Activated T-helper 17 cell treated with anti-CD3 and anti-CD28 coated beads, Interleukin-2, amount 50 U/mL, for 72 hours (primary cell): ENCODE measurements at regions not wholly inside any gene's neighbourhood (a gene's known extent, or its start where the extent isn't known, plus 50 kb on each side); places are given as distances from the start of the nearest gene placed in this dataset.
"Not testable (repeated sequence)": the region's sequence is repeated elsewhere in the genome, so short reads cannot be mapped to it uniquely, and the experiment has no call there.

Experiments used
- ATAC-seq: fragments of 150-1000 bp; cut with Tn5 transposase; replicated peaks from 2 replicates; pipeline ENCODE4 v1.10.0; 2021; ENCODE audit warnings: mild to moderate bottlenecking, moderate library complexity
- H3K27ac Mint-ChIP-seq: one replicate; pipeline ENCODE4 v1.8.0; 2022; ENCODE audit warnings: mixed read lengths
- H3K27me3 Mint-ChIP-seq: one replicate; pipeline ENCODE4 v1.8.0; 2022; ENCODE audit warnings: mixed read lengths
- H3K36me3 Mint-ChIP-seq: one replicate; pipeline ENCODE4 v1.8.0; 2022; ENCODE audit warnings: low read depth, mild to moderate bottlenecking, mixed read lengths
- H3K4me1 Mint-ChIP-seq: one replicate; pipeline ENCODE4 v1.8.0; 2022; ENCODE audit warnings: mixed read lengths
- H3K4me3 Mint-ChIP-seq: one replicate; pipeline ENCODE4 v1.8.0; 2022; ENCODE audit warnings: mild to moderate bottlenecking, mixed read lengths
- H3K9me3 Mint-ChIP-seq: one replicate; pipeline ENCODE4 v1.8.0; 2022; ENCODE audit warnings: mixed read lengths

DNA sequence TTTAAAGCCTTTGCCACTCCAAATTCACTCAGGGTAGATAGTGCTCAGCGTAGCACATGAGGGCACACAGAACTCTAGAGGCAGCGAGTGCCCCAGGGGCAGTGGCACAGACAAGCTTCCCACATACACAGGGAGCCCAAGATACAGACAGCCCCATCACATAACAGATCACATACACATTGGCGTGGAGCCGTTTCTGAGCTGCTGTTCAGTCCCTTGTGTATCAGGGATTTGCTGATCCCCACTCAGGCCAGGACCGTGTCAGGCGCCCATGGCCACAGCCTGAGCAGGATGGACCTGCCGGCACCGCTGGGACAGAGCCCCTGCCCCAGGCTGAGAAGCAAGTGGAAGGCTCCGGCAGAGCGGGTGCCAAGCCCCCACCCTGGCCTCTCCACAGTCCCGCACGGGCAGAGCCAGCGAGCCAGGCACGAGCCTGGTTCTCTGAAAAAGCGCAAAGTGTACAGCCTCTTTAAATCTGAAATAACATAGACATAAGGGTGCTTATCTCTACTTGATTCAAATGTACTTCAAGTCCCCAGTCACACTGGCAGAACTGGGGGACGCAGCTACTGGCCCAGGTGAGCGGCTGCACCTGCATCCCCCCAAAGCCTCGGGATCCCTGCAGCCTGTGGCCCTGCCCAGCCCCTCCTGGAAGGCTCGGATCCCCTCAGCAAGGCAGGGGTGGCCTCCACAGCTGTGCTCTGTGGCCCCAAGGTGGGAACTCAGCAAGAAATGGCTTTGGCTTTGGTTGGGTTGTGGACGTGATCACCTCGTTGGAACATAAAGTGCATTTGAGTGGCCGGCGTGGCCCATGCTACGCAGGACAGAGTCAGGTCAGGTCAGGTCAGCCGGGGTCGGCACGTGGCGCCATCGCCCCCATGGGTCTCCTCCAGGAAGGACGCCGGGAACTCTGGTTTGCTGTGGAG, 231.3 kb downstream of the ERMARD start:
- ATAC-seq: no peak
- H3K27ac Mint-ChIP-seq: no peak overlapping the region
- no peaks in the 10 kb centered on the region for H3K9me3 Mint-ChIP-seq
- H3K36me3 Mint-ChIP-seq: no peaks in the 10 kb centered on the region
- H3K4me1 Mint-ChIP-seq: no peaks in the 10 kb centered on the region
- H3K27me3 Mint-ChIP-seq: no peaks in the 10 kb centered on the region
- no peak overlapping the region for H3K4me3 Mint-ChIP-seq

DNA sequence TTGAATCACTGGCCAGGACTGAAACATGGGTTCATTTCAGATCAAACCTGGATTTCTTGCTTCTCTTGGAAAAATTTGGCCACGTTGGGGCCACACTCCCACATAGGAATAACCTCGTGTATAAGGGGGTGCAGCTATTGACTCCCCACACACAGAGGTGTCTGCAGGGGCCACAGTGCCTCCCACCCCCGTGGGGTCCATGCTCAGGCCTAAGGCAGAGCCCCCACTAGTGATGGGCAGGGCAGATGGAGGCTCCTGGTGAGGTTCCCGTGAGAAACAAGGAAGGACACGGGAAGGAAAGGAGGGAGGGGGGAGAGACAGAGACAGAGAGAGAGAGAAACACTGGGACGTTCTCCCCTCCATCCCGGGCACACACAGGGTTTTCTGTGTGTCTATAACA, 230.5 kb downstream of the ERMARD start:
- peaks cover 4% of the 10 kb centered on the region for H3K27me3 Mint-ChIP-seq
- H3K27ac Mint-ChIP-seq: no peak overlapping the region
- no peak overlapping the region for H3K4me3 Mint-ChIP-seq
- no peaks in the 10 kb centered on the region for H3K36me3 Mint-ChIP-seq
- no peaks in the 10 kb centered on the region for H3K9me3 Mint-ChIP-seq
- no peaks in the 10 kb centered on the region for H3K4me1 Mint-ChIP-seq
- no peak for ATAC-seq

DNA sequence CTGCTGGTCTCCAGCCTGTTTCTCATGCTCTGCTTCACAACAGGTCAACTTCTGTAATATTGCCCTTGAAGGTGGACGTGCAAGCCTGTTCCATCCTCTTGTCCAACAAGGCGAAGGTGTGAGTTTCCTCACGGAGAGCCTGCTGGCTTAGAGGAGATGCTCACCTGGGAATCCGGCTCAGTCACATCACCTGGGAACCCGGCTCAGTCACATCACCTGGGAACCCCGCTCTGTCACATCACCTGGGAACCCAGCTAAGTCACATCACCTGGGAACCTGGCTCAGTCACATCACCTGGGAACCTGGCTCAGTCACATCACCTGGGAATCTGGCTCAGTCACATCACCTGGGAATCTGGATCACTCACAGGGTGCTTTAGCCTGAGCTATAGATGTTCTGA, 230.1 kb downstream of the ERMARD start:
- H3K4me1 Mint-ChIP-seq: no peaks in the 10 kb centered on the region
- no peak for ATAC-seq
- no peak overlapping the region for H3K4me3 Mint-ChIP-seq
- no peaks in the 10 kb centered on the region for H3K9me3 Mint-ChIP-seq
- no peak overlapping the region for H3K27ac Mint-ChIP-seq
- no peaks in the 10 kb centered on the region for H3K36me3 Mint-ChIP-seq
- peaks cover 7% of the 10 kb centered on the region for H3K27me3 Mint-ChIP-seq

DNA sequence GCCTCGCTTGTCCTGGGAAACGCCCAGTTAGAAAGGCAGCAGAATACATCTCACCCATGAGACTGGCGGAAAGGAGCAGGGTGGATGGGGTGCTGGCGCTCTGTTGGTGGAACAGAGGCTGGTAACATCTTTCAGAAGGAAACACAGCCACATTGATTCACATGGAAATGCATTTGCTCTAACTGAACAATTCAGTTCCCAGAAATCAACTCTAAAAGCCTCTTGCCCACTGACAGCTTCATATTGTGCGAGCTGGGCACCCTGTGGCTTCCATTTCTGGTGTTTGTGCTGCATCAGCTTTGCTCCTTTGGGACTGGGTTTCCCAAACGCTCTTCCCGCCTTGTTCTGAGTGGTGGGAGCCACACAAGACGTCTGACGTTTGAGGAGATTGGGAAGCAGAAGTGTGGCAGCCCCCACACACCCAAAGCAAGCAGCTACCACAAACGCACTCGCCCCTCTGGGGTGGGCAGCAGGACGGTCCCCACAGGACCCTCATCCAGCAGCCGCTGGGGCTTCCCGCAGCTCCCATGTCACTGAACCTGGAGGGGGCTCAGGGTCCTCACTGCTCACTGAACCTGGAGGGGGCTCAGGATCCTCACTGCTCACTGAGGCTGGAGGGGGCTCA, 229.5 kb downstream of the ERMARD start:
- Mint-ChIP-seq H3K27me3 (peaks cover 10% of the 10 kb centered on the region), H3K4me3 (no peak overlapping the region), H3K27ac (no peak overlapping the region), H3K4me1 (no peaks in the 10 kb centered on the region), H3K9me3 (no peaks in the 10 kb centered on the region), H3K36me3 (no peaks in the 10 kb centered on the region)
- no peak for ATAC-seq

DNA sequence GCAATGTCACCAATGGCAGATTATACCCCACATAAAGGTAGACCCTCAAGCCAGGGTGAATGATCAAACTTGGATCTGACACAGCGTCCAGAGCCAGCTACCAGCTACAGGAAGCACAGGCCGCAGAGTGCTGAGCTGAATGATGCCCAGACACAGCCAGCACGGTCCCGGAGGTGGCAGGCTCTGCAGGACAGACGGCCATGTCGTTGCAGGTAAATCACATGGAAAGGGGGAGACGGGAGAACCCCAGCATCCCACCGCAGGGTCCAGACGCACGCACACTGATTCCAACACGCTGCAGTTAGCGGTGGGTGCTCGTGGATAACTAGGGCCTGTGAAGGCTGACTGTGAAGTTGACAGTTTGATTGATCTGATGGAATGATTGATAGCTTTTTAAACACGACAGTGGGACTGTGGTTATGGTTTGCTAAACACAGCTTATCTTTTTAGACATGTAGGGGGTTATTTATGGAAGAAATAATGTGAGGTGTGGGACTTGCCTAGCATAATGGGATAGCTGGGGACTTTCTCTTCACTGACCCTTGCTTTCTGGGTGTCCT, 228.5 kb downstream of the ERMARD start:
- ATAC-seq: no peak
- Mint-ChIP-seq H3K4me3 (no peak overlapping the region), H3K27me3 (peaks cover 11% of the 10 kb centered on the region), H3K9me3 (no peaks in the 10 kb centered on the region), H3K27ac (no peak overlapping the region), H3K36me3 (no peaks in the 10 kb centered on the region), H3K4me1 (no peaks in the 10 kb centered on the region)

DNA sequence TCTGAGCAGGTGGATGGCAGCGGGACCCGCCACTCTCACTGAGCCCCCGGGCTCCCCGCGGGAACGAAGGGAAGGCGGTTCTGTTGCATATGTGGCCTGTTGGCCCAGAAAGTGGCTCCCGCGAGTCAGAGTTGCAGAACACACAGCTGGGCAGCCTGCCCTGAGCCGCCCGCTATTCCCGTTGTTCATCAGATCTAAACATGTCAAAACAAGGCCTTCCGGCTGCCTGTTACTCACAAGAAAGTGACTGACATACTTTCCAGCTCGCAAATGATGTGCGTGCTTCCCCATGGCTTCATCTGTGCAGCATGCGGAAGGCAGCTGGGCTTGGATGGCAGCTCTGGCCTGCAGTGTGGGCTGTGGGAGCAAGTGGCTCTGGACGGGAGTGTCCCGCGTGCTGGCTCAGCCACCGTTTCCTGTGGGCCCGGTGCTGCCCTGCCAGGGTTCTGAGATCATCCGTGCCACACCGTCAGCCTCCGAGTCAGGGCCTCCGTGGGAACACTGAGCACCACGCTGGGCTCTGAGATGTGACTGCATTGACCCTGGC, 227.3 kb downstream of the ERMARD start:
- Mint-ChIP-seq H3K9me3 (no peaks in the 10 kb centered on the region), H3K4me3 (no peak overlapping the region), H3K4me1 (no peaks in the 10 kb centered on the region), H3K36me3 (no peaks in the 10 kb centered on the region), H3K27me3 (peaks cover 11% of the 10 kb centered on the region), H3K27ac (no peak overlapping the region)
- ATAC-seq: no peak

DNA sequence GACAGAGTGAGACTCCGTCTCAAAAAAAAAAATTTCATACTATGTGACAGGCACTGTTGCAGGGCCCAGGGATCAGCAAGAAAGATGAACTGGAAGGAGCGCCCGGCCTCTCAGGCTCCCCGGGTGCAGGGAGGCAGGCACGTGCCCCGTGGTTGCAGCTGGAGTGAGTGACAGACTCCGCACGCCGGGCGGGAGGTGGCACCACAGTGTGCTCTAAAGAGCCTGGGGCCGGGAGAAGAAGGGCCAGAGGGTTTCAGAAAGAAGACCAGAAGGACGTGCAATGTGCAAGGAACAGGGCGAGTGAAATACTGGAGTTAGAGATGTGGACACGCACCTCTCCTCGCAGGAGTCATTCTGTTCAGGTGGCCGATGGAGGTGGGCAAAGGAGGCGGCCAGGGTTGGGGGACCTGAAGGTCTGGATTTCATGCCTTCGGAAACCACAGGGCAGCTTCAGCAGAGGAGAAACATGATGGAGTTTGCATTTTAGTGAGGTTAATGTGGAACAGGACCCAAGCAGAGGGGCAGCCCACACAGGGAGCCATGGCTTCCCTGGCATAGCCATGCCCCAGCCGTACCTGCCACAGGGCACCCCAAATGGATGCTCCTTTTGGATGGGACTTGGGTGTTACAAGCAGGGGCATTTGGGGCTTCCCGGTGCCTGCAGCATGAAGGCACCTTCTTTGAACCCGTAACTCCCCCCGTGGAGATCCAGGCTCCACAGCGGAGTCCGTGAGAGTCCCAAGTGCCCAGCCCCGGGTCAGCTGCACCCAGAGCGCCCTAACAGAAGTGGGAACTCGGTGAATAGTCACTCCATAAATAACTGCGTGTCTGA, 226.2 kb downstream of the ERMARD start:
- no peak overlapping the region for H3K27ac Mint-ChIP-seq
- no peaks in the 10 kb centered on the region for H3K4me1 Mint-ChIP-seq
- H3K4me3 Mint-ChIP-seq: no peak overlapping the region
- no peaks in the 10 kb centered on the region for H3K9me3 Mint-ChIP-seq
- peaks cover 11% of the 10 kb centered on the region for H3K27me3 Mint-ChIP-seq
- ATAC-seq: no peak
- no peaks in the 10 kb centered on the region for H3K36me3 Mint-ChIP-seq

DNA sequence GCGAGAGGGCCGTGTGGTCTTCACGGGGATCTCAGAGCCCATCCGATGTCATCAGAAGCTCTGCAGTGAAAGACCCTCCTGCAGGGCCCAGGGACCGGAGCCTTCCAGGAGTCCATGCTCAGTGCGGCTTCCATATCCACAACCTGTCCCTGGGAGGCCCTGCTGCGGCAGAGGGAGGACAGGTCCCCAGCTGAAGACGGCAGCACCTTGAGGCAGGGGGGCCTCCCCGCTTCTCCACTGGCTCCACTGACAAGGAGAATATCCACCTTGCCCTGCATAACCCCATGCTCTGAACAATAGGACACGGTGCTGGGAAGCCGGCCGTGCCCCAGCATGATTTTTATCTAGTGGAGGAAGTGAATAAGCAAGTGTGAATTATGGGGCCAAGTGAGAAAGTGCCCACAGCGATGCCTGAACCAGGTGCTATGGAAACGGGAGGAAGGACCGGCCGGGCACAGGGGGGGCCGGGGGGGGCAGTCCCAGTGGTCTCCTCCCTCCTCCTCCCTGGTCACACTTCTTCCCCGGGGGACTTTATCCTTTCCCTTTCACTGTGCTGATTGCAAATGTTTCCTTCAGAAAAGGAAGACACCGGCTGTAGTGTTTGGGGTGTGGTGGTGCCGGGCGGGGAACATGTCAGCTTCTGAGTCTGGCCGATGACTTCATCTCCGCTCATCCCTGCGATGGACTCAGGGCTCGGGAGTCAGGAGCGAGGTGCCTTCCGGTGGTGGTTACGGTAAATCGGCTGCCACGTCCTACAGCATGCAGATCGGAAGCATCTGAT, 225.1 kb downstream of the ERMARD start:
- no peaks in the 10 kb centered on the region for H3K9me3 Mint-ChIP-seq
- H3K27me3 Mint-ChIP-seq: peaks cover 11% of the 10 kb centered on the region
- no peak overlapping the region for H3K4me3 Mint-ChIP-seq
- ATAC-seq: no peak
- no peaks in the 10 kb centered on the region for H3K4me1 Mint-ChIP-seq
- H3K36me3 Mint-ChIP-seq: no peaks in the 10 kb centered on the region
- no peak overlapping the region for H3K27ac Mint-ChIP-seq

DNA sequence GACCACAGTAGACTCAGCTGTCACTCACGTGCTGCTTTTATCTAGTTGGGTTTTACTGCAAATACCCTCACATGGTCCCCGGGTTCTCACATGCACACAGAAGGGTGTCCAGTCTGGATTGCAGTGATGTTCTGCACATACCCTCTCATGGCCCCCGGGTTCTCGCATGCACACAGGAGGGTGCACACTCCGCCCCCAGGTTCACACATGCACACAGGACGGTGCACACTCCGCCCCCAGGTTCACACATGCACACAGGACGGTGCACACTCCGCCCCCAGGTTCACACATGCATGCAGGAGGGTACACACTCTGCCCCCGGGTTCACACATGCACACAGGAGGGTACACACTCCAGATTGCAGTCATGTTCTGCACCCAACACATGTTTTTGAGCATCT, 224.3 kb downstream of the ERMARD start:
- no peaks in the 10 kb centered on the region for H3K4me1 Mint-ChIP-seq
- no peaks in the 10 kb centered on the region for H3K9me3 Mint-ChIP-seq
- H3K27ac Mint-ChIP-seq: no peak overlapping the region
- peaks cover 11% of the 10 kb centered on the region for H3K27me3 Mint-ChIP-seq
- H3K4me3 Mint-ChIP-seq: no peak overlapping the region
- no peak for ATAC-seq
- no peaks in the 10 kb centered on the region for H3K36me3 Mint-ChIP-seq

DNA sequence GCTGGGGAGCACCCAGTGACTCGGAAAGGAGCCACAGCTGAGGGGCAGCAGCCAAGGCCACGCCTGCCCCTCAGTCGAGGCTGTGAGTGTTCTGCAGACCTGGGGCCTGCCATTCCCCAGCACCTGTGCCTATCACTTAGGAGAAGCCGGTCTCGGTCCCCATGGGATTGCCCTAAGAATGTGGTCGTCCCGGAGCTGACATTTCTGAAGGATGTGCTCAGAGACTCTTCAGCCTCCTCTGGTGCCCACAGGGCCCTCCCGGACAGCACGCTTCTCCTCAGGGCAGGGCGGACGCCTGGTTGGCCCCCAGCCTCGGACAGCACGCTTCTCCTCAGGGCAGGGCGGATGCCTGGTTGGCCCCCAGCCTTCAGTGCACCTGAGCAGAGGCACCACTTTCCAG, 223.9 kb downstream of the ERMARD start:
- Mint-ChIP-seq H3K27me3 (peaks cover 11% of the 10 kb centered on the region), H3K4me1 (no peaks in the 10 kb centered on the region), H3K27ac (no peak overlapping the region), H3K4me3 (no peak overlapping the region), H3K36me3 (no peaks in the 10 kb centered on the region), H3K9me3 (no peaks in the 10 kb centered on the region)
- ATAC-seq: no peak

DNA sequence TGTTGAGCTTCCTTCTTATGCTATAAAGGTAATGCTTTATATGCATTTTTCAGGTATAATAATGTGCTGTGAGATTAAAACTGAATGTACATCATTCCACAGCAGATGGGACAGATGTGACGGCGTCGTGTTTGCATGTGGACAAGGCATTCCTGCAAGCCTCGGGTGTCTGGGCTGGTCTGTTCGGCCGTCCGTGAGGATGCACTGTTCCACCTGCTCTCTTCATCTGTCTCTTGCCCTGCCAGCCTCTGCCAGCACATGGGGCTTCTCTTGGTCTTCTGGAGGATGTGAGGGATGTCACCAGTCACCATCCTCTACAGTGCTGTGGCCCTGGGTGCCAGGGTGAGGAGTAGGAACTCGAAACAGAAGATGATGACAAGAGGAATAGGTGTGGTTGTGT, 223.2 kb downstream of the ERMARD start:
- Mint-ChIP-seq H3K4me3 (no peak overlapping the region), H3K4me1 (no peaks in the 10 kb centered on the region)
- ATAC-seq: no peak

DNA sequence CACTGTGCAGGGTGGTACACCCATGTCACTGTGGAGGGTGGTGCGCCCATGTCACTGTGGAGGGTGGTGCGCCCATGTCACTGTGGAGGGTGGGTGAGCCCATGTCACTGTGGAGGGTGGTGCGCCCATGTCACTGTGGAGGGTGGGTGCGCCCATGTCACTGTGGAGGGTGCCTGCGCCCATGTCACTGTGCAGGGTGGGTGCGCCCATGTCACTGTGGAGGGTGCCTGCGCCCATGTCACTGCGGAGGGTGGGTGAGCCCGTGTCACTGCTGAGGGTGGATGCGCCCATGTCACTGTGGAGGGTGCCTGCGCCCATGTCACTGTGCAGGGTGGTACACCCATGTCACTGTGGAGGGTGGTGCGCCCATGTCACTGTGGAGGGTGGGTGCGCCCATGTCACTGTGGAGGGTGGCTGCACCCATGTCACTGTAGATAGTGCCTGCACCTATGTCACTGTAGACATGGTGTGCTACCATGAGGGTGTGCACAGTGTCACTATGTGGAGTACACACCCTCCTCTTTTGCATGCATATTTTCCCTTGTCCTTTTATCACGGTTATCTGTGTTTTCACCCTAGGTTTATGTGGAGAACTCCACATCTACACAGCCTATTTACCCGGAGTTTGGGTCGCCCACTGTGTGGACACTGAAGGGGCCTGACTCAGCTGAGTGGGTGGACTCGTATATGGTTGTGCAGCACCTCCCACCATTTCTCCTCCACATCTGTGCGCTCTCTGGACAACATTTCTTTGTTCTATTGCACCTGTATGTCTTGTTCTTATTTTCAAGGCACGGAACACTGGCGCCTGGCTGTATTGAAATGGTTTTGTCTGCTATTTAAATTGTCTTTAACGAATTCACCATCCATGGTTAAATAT, 222.4 kb downstream of the ERMARD start:
- not testable (repeated sequence) for ATAC-seq, H3K9me3 Mint-ChIP-seq, H3K4me3 Mint-ChIP-seq, H3K36me3 Mint-ChIP-seq, H3K27ac Mint-ChIP-seq, H3K4me1 Mint-ChIP-seq
- H3K27me3 Mint-ChIP-seq: peaks cover 11% of the 10 kb centered on the region

More for the DNA sequence above, 223.2 kb downstream of the ERMARD start:
- H3K9me3 Mint-ChIP-seq: no peaks in the 10 kb centered on the region
- H3K36me3 Mint-ChIP-seq: no peaks in the 10 kb centered on the region
- no peak overlapping the region for H3K27ac Mint-ChIP-seq
- H3K27me3 Mint-ChIP-seq: peaks cover 11% of the 10 kb centered on the region

DNA sequence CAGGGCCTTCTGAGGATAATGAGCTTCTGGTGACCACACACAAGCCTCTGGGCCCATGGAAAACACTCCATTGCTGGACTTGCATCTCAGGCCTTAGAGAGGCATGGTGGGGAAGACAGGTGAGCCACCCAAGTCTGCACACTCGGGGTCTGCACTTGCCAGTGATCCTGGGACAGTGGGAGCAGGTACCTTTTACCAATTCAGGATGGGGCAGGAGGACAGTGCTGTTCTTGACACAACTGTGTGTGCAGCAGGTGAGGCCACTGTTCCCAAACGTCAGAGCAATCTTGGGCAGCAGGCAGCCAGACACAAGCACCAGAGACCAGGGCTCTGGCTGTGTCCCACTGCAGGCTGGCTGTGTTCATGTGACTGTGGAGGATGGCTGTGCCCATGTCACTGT, 221.3 kb downstream of the ERMARD start:
- no peak for ATAC-seq
- H3K27ac Mint-ChIP-seq: no peak overlapping the region
- H3K4me1 Mint-ChIP-seq: no peaks in the 10 kb centered on the region
- H3K27me3 Mint-ChIP-seq: peaks cover 11% of the 10 kb centered on the region
- H3K9me3 Mint-ChIP-seq: no peaks in the 10 kb centered on the region
- no peaks in the 10 kb centered on the region for H3K36me3 Mint-ChIP-seq
- H3K4me3 Mint-ChIP-seq: no peak overlapping the region
